Suppressor macrophage (primary cell): ENCODE measurements at regions not wholly inside any gene's neighbourhood (a gene's known extent, or its start where the extent isn't known, plus 50 kb on each side); places are given as distances from the start of the nearest gene placed in this dataset.

Experiments
- DNase-seq, 4 experiments: peaks; one replicate each; pipeline ENCODE4 v3.0.0-alpha.2; 2020 to 2022

- no peak for DNase-seq
Measured at GRCh38 chr4:34826660-34827059, 1417.7 kb downstream of the ARAP2 start.

- DNase-seq: no peak
Measured at GRCh38 chr4:34845926-34846325, 1398.4 kb downstream of the ARAP2 start.

GRCh38 chr4:34850421-34850820, 1393.9 kb downstream of the ARAP2 start:
- DNase-seq: no peak

- no peak for DNase-seq
Measured at GRCh38 chr4:34850968-34851367, 1393.3 kb downstream of the ARAP2 start.

- no peak for DNase-seq
Measured at GRCh38 chr4:34851411-34851810, 1392.9 kb downstream of the ARAP2 start.

- no peak for DNase-seq
Measured at GRCh38 chr4:34854451-34854850, 1389.9 kb downstream of the ARAP2 start.

- no peak for DNase-seq
Measured at GRCh38 chr4:34861666-34862065, 1382.6 kb downstream of the ARAP2 start.

GRCh38 chr4:34878961-34879360, 1365.4 kb downstream of the ARAP2 start:
- no peak for DNase-seq

- no peak for DNase-seq
Measured at GRCh38 chr4:34880246-34880645, 1364.1 kb downstream of the ARAP2 start.

- no peak for DNase-seq
Measured at GRCh38 chr4:34891892-34892291, 1352.4 kb downstream of the ARAP2 start.

GRCh38 chr4:34893382-34893781, 1350.9 kb downstream of the ARAP2 start:
- DNase-seq: no peak

GRCh38 chr4:34920032-34920431, 1324.3 kb downstream of the ARAP2 start:
- no peak for DNase-seq

- no peak for DNase-seq
Measured at GRCh38 chr4:34921391-34921790, 1322.9 kb downstream of the ARAP2 start.

- no peak for DNase-seq
Measured at GRCh38 chr4:34922325-34922724, 1322.0 kb downstream of the ARAP2 start.

GRCh38 chr4:34932591-34932990, 1311.7 kb downstream of the ARAP2 start:
- DNase-seq: no peak

GRCh38 chr4:34935739-34936138, 1308.6 kb downstream of the ARAP2 start:
- DNase-seq: no peak

- no peak for DNase-seq
Measured at GRCh38 chr4:34939073-34939472, 1305.2 kb downstream of the ARAP2 start.

- DNase-seq: no peak
Measured at GRCh38 chr4:34943741-34944386, 1300.5 kb downstream of the ARAP2 start.

GRCh38 chr4:34950926-34951325, 1293.4 kb downstream of the ARAP2 start:
- DNase-seq: no peak

- no peak for DNase-seq
Measured at GRCh38 chr4:34953145-34953799, 1291.0 kb downstream of the ARAP2 start.

GRCh38 chr4:34964613-34965012, 1279.7 kb downstream of the ARAP2 start:
- DNase-seq: no peak

- no peak for DNase-seq
Measured at GRCh38 chr4:34972189-34972588, 1272.1 kb downstream of the ARAP2 start.

- DNase-seq: no peak
Measured at GRCh38 chr4:34973650-34974312, 1270.5 kb downstream of the ARAP2 start.

GRCh38 chr4:34974313-34974680, 1270.0 kb downstream of the ARAP2 start:
- DNase-seq: no peak
